ENCODE measurements at regions not wholly inside any gene's neighbourhood (a gene's known extent, or its start where the extent isn't known, plus 50 kb on each side); places are given as distances from the start of the nearest gene placed in this dataset.

GRCh38 chr10:118394301-118395200 lies 52.4 kb upstream of the FAM204A start:
- TF ChIP-seq CTCF (IDR thresholded peaks at IDR 0.05) = no peak
- DNase-seq (ENCODE audit: low spot score) (no peak), ATAC-seq (ENCODE audit: low FRiP score) (no peak)

- TF ChIP-seq CTCF (IDR thresholded peaks at IDR 0.05) = no peak
- ATAC-seq (ENCODE audit: low FRiP score) (no peak), DNase-seq (ENCODE audit: low spot score) (no peak)
These were observed 50.6 kb upstream of the FAM204A start for GRCh38 chr10:118392761-118393160.
